Endothelial cell of umbilical vein (primary cell): ENCODE measurements at regions not wholly inside any gene's neighbourhood (a gene's known extent, or its start where the extent isn't known, plus 50 kb on each side); places are given as distances from the start of the nearest gene placed in this dataset.

ENCODE experiments used
- BruUV-seq: library from RNA; stranded (reverse); fragments of 400-500 nt; replicated peaks from 2 replicates; lab custom pipeline; 2021; lab: Mats Ljungman, UMichigan
- CTCF ChIA-PET: fragments of 300-600, 350-600 bp; sonication (Branson Sonifier 250); formaldehyde crosslinking; loops from one replicate; lab custom pipeline; 2021; ENCODE audit warnings: antibody characterized with exemption, inconsistent platforms; lab: Charles Lee
- POLR2A ChIA-PET: fragments of 300-600, 350-600 bp; sonication (Branson Sonifier 250); formaldehyde crosslinking; loops from one replicate; lab custom pipeline; 2021; ENCODE audit warnings: antibody characterized with exemption, inconsistent platforms; lab: Charles Lee
- DNase-seq: peaks from one replicate; pipeline ENCODE4 v3.0.0-alpha.2; 2011; ENCODE audit warnings: low read depth, low spot score
- FAIRE-seq: peaks from 2 replicates; lab custom pipeline; 2011; peaks lifted over from hg19 to GRCh38; lab: Jason Lieb, UNC
- H2AFZ ChIP-seq: 2 replicates; pipeline ENCODE4 v1.6.0; 2012; ENCODE audit warnings: low read depth, low read length, control low read depth, inconsistent platforms
- H3K27ac ChIP-seq: 2 replicates; pipeline ENCODE4 v1.5.1; 2011; ENCODE audit warnings: low read depth, mild to moderate bottlenecking, control low read depth, low read length, moderate library complexity; ENCODE audit not compliant: insufficient read depth
- H3K27me3 ChIP-seq, 2 experiments: 2 replicates each; pipeline versions ENCODE4 v1.6.0 to v1.6.1; 2011; ENCODE audit warnings: low read length in 2 of 2, mixed read lengths in 1 of 2; ENCODE audit not compliant: control insufficient read depth in 2 of 2, insufficient read depth in 2 of 2
- H3K36me3 ChIP-seq, 2 experiments: 2 replicates in 1 of 2; 3 replicates in 1 of 2; pipeline ENCODE4 v1.5.1; 2011; ENCODE audit warnings: low read length in 2 of 2, mild to moderate bottlenecking in 1 of 2, moderate library complexity in 1 of 2; ENCODE audit not compliant: control insufficient read depth in 2 of 2, insufficient read depth in 2 of 2; ENCODE audit errors: extremely low read depth in 1 of 2
- H3K4me1 ChIP-seq: 3 replicates; pipeline ENCODE4 v1.5.1; 2011; ENCODE audit warnings: mild to moderate bottlenecking, low read length; ENCODE audit not compliant: control insufficient read depth, insufficient read depth; ENCODE audit errors: extremely low read depth
- H3K4me2 ChIP-seq: 2 replicates; pipeline ENCODE4 v1.6.1; 2011; ENCODE audit warnings: low read length, control low read depth, mixed read lengths; ENCODE audit not compliant: insufficient read depth
- H3K4me3 ChIP-seq, 3 experiments: fragments of 200-600 bp in 1 of 3; sonication (generic), shearing (Covaris generic) in 1 of 3; replicated peaks in 1 of 3; 2 replicates each; pipeline ENCODE4 v1.5.1; 2011 to 2016; ENCODE audit warnings: control low read depth in 3 of 3, low read length in 3 of 3, mild to moderate bottlenecking in 2 of 3, inconsistent platforms in 1 of 3, low read depth in 1 of 3, moderate library complexity in 1 of 3; ENCODE audit not compliant: insufficient read depth in 1 of 3
- H3K79me2 ChIP-seq: 2 replicates; pipeline ENCODE4 v1.6.0; 2012; ENCODE audit warnings: low read length, inconsistent platforms; ENCODE audit not compliant: control insufficient read depth, insufficient read depth
- H3K9ac ChIP-seq: replicated peaks from 2 replicates; pipeline ENCODE3; 2011; ENCODE audit warnings: low read length, control low read depth; ENCODE audit not compliant: insufficient read depth; ENCODE audit errors: extremely low read depth
- H3K9me1 ChIP-seq: replicated peaks from 3 replicates; pipeline ENCODE4 v1.6.0; 2011; ENCODE audit warnings: mild to moderate bottlenecking, low read length; ENCODE audit not compliant: control insufficient read depth, insufficient read depth; ENCODE audit errors: extremely low read depth
- H3K9me3 ChIP-seq: replicated peaks from 2 replicates; pipeline ENCODE4 v1.5.1; 2012; ENCODE audit warnings: low read length, inconsistent platforms; ENCODE audit not compliant: control insufficient read depth, insufficient read depth
- H4K20me1 ChIP-seq: replicated peaks from 2 replicates; pipeline ENCODE3; 2011; ENCODE audit warnings: mild to moderate bottlenecking, low read length; ENCODE audit not compliant: control insufficient read depth, insufficient read depth; ENCODE audit errors: extremely low read depth
- CTCF ChIP-seq, 2 donors: IDR thresholded peaks; 1 replicate in 1 of 2; 2 replicates in 1 of 2; pipeline ENCODE4 v1.5.1; 2011; ENCODE audit warnings: low read length in 2 of 2, mild to moderate bottlenecking in 2 of 2, moderate library complexity in 2 of 2, control low read depth in 1 of 2, inconsistent platforms in 1 of 2, low read depth in 1 of 2; ENCODE audit not compliant: insufficient read depth in 1 of 2; ENCODE audit errors: extremely low read depth in 1 of 2
- EZH2 ChIP-seq: IDR thresholded peaks from 2 replicates; pipeline ENCODE4 v1.6.1; 2012; ENCODE audit warnings: borderline replicate concordance, low read depth, mild to moderate bottlenecking, moderate library complexity, low read length, inconsistent platforms; ENCODE audit not compliant: severe bottlenecking
- GATA2 ChIP-seq: IDR thresholded peaks from 2 replicates; pipeline ENCODE4 v1.7.0; 2011; ENCODE audit warnings: low read depth, mild to moderate bottlenecking, moderate library complexity, mixed read lengths, low read length; ENCODE audit not compliant: insufficient read length, insufficient read depth
- MAX ChIP-seq: IDR thresholded peaks from 2 replicates; pipeline ENCODE4 v1.6.1; 2011; ENCODE audit not compliant: insufficient read depth, insufficient read length
- MYC ChIP-seq: IDR thresholded peaks from one replicate; pipeline ENCODE4 v1.6.1; 2011; ENCODE audit warnings: mild to moderate bottlenecking, low read depth, low read length
- POLR2A ChIP-seq: IDR thresholded peaks from 2 replicates; pipeline ENCODE4 v1.6.1; 2012; ENCODE audit warnings: low read depth, mild to moderate bottlenecking, control low read depth, low read length
- POLR2AphosphoS5 ChIP-seq: IDR thresholded peaks from 2 replicates; pipeline ENCODE4 v1.6.1; 2012; ENCODE audit warnings: low read depth, mild to moderate bottlenecking, control low read depth, low read length, moderate library complexity; ENCODE audit not compliant: insufficient read depth
- dilution Hi-C: fragments of 300-500 bp; cut with MboI; formaldehyde crosslinking; loops from one replicate; pipeline ENCODE4 v1.15.0; 2019; ENCODE audit warnings: low sequenced_read_pairs; ENCODE audit not compliant: extremely low pct_ligation_motif_present
- intact Hi-C: fragments of 100-400 bp; cut with micrococcal nuclease; formaldehyde crosslinking; loops from one replicate; pipeline ENCODE4 v1.10.0; 2022

- H3K79me2 ChIP-seq: no peaks in the 10 kb centered on the region
- dilution Hi-C loops: loop anchor here (10.0 kb wide), 1 partner anchor 57 kb away; no protein-coding TSS in a partner anchor
- intact Hi-C loops: no loop called here
- FAIRE-seq (no peak), DNase-seq (no peak)
- TF ChIP-seq CTCF (IDR thresholded peaks at IDR 0.05; ENCODE audit: extremely low read depth in 1 of 2, insufficient read depth in 1 of 2, low read depth in 1 of 2, low read length in 2 of 2) (no peak), MAX (no peak), POLR2AphosphoS5 (no peak), POLR2A (no peak), MYC (no peak), GATA2 (no peak), EZH2 (no peak)
- no peaks in the 10 kb centered on the region for H4K20me1 ChIP-seq
- H3K4me2 ChIP-seq: no peak overlapping the region
- H3K9me3 ChIP-seq: no peaks in the 10 kb centered on the region
- peaks cover 0 to 3% of the 10 kb centered on the region in 2 experiments for H3K27me3 ChIP-seq
- H3K27ac ChIP-seq: no peak overlapping the region
- H3K36me3 ChIP-seq: no peaks in the 10 kb centered on the region
- ChIA-PET POLR2A (no interaction called here), CTCF (no interaction called here)
- no peak overlapping the region for H3K9ac ChIP-seq
- BruUV-seq: no TSS peak
- no peaks in the 10 kb centered on the region for H3K9me1 ChIP-seq
- no peak overlapping the region for H3K4me3 ChIP-seq
- no peaks in the 10 kb centered on the region for H3K4me1 ChIP-seq
- no peak overlapping the region for H2AFZ ChIP-seq
These were observed 57.9 kb upstream of the RUNX3 start for GRCh38 chr1:24987875-24988557.
